ENCODE measurements at regions not wholly inside any gene's neighbourhood (a gene's known extent, or its start where the extent isn't known, plus 50 kb on each side); places are given as distances from the start of the nearest gene placed in this dataset.

- Histone ChIP-seq H3K36me3 (no peaks in the 10 kb centered on the region), H3K27ac (no peak overlapping the region), H3K4me1 (no peaks in the 10 kb centered on the region), H3K9me3 (no peaks in the 10 kb centered on the region), H3K4me3 (no peak overlapping the region), H3K27me3 (no peaks in the 10 kb centered on the region)
- DNase-seq = no peak
- intact Hi-C loops (cut with DNase I; ENCODE audit: low total_unique reads) = no loop called here
- TF ChIP-seq CTCF (IDR thresholded peaks at IDR 0.05) = no peak
Measured at GRCh38 chr7:9181356-9181755, 747.9 kb downstream of the NXPH1 start.

- Histone ChIP-seq H3K27ac (no peak overlapping the region), H3K27me3 (no peaks in the 10 kb centered on the region), H3K36me3 (no peaks in the 10 kb centered on the region), H3K4me1 (no peaks in the 10 kb centered on the region), H3K4me3 (no peak overlapping the region), H3K9me3 (no peaks in the 10 kb centered on the region)
- TF ChIP-seq CTCF (IDR thresholded peaks at IDR 0.05) = no peak
- intact Hi-C loops (cut with DNase I; ENCODE audit: low total_unique reads) = no loop called here
- DNase-seq = no peak
Measured at GRCh38 chr7:9186730-9187129, 753.3 kb downstream of the NXPH1 start.

- Histone ChIP-seq H3K27me3 (no peaks in the 10 kb centered on the region), H3K4me1 (no peaks in the 10 kb centered on the region), H3K4me3 (no peak overlapping the region), H3K27ac (no peak overlapping the region), H3K36me3 (no peaks in the 10 kb centered on the region), H3K9me3 (no peaks in the 10 kb centered on the region)
- DNase-seq = no peak
- TF ChIP-seq CTCF (IDR thresholded peaks at IDR 0.05) = no peak
- intact Hi-C loops (cut with DNase I; ENCODE audit: low total_unique reads) = no loop called here
Measured at GRCh38 chr7:9189703-9190102, 756.3 kb downstream of the NXPH1 start.

GRCh38 chr7:9192969-9193368 lies 759.6 kb downstream of the NXPH1 start:
- intact Hi-C loops (cut with DNase I; ENCODE audit: low total_unique reads) = no loop called here
- TF ChIP-seq CTCF (IDR thresholded peaks at IDR 0.05) = no peak
- no peak overlapping the region for H3K27ac ChIP-seq
- H3K4me3 ChIP-seq = no peak overlapping the region
- no peaks in the 10 kb centered on the region for H3K36me3 ChIP-seq
- H3K9me3 ChIP-seq = no peaks in the 10 kb centered on the region
- no peaks in the 10 kb centered on the region for H3K4me1 ChIP-seq
- no peaks in the 10 kb centered on the region for H3K27me3 ChIP-seq
- DNase-seq = no peak

GRCh38 chr7:9200626-9201025 lies 767.2 kb downstream of the NXPH1 start:
- Histone ChIP-seq H3K27ac (no peak overlapping the region), H3K4me3 (no peak overlapping the region), H3K9me3 (no peaks in the 10 kb centered on the region), H3K36me3 (no peaks in the 10 kb centered on the region), H3K4me1 (no peaks in the 10 kb centered on the region), H3K27me3 (no peaks in the 10 kb centered on the region)
- no peak for TF ChIP-seq CTCF (IDR thresholded peaks at IDR 0.05)
- DNase-seq = no peak
- intact Hi-C loops (cut with DNase I; ENCODE audit: low total_unique reads) = no loop called here

GRCh38 chr7:9201928-9202327 lies 768.5 kb downstream of the NXPH1 start:
- Histone ChIP-seq H3K27me3 (no peaks in the 10 kb centered on the region), H3K9me3 (no peaks in the 10 kb centered on the region), H3K27ac (no peak overlapping the region), H3K4me1 (no peaks in the 10 kb centered on the region), H3K4me3 (no peak overlapping the region), H3K36me3 (no peaks in the 10 kb centered on the region)
- no peak for TF ChIP-seq CTCF (IDR thresholded peaks at IDR 0.05)
- no peak for DNase-seq
- intact Hi-C loops (cut with DNase I; ENCODE audit: low total_unique reads) = no loop called here

Measured in tibial artery (tissue), 4 donors.